ENCODE measurements at regions not wholly inside any gene's neighbourhood (a gene's known extent, or its start where the extent isn't known, plus 50 kb on each side); places are given as distances from the start of the nearest gene placed in this dataset.

GRCh38 chr1:30353637-30354036, 369.7 kb downstream of the MATN1 start:
- ATAC-seq (no peak), DNase-seq (ENCODE audit: low spot score) (no peak)
- intact Hi-C loops (cut with DNase I) = no loop called here

- ATAC-seq (no peak), DNase-seq (ENCODE audit: low spot score) (no peak)
- intact Hi-C loops (cut with DNase I) = no loop called here
Measured at GRCh38 chr1:30348147-30348546, 375.2 kb downstream of the MATN1 start.

- ATAC-seq (no peak), DNase-seq (ENCODE audit: low spot score) (no peak)
- intact Hi-C loops (cut with DNase I) = no loop called here
Measured at GRCh38 chr1:30345491-30346130, 377.8 kb downstream of the MATN1 start.

GRCh38 chr1:30343562-30343961, 379.8 kb downstream of the MATN1 start:
- no peak for ATAC-seq

GRCh38 chr1:30342535-30343141, 380.7 kb downstream of the MATN1 start:
- intact Hi-C loops (cut with DNase I) = no loop called here

More at GRCh38 chr1:30343562-30343961, 379.8 kb downstream of the MATN1 start:
- intact Hi-C loops (cut with DNase I) = no loop called here
- DNase-seq (ENCODE audit: low spot score) = no peak

GRCh38 chr1:30340934-30341333, 382.5 kb downstream of the MATN1 start:
- intact Hi-C loops (cut with DNase I) = no loop called here
- DNase-seq (ENCODE audit: low spot score) (no peak), ATAC-seq (no peak)

More at GRCh38 chr1:30342535-30343141, 380.7 kb downstream of the MATN1 start:
- ATAC-seq (no peak), DNase-seq (ENCODE audit: low spot score) (no peak)

- ATAC-seq = no peak
- intact Hi-C loops (cut with DNase I) = no loop called here
- no peak for DNase-seq (ENCODE audit: low spot score)
Measured at GRCh38 chr1:30339866-30340265, 383.5 kb downstream of the MATN1 start.

- DNase-seq (ENCODE audit: low spot score) (no peak), ATAC-seq (no peak)
- intact Hi-C loops (cut with DNase I) = no loop called here
Measured at GRCh38 chr1:30338765-30339164, 384.6 kb downstream of the MATN1 start.

GRCh38 chr1:30337324-30337620, 386.1 kb downstream of the MATN1 start:
- ATAC-seq (no peak), DNase-seq (ENCODE audit: low spot score) (peak; percentile 15)
- intact Hi-C loops (cut with DNase I) = no loop called here

- ATAC-seq (no peak), DNase-seq (ENCODE audit: low spot score) (peak; percentile 38)
- intact Hi-C loops (cut with DNase I) = no loop called here
Measured at GRCh38 chr1:30336550-30337323, 386.6 kb downstream of the MATN1 start.

- ATAC-seq (no peak), DNase-seq (ENCODE audit: low spot score) (peak; percentile 9)
- intact Hi-C loops (cut with DNase I) = no loop called here
Measured at GRCh38 chr1:30335997-30336390, 387.4 kb downstream of the MATN1 start.

- peak; percentile 33 for DNase-seq (ENCODE audit: low spot score)
- ATAC-seq = no peak
- intact Hi-C loops (cut with DNase I) = no loop called here
Measured at GRCh38 chr1:30335389-30335996, 387.9 kb downstream of the MATN1 start.

- DNase-seq (ENCODE audit: low spot score) (peak; percentile 10), ATAC-seq (no peak)
- intact Hi-C loops (cut with DNase I) = no loop called here
Measured at GRCh38 chr1:30334767-30335166, 388.6 kb downstream of the MATN1 start.

GRCh38 chr1:30332116-30333094, 391.0 kb downstream of the MATN1 start:
- intact Hi-C loops (cut with DNase I) = no loop called here
- no peak for ATAC-seq
- no peak for DNase-seq (ENCODE audit: low spot score)

- ATAC-seq (no peak), DNase-seq (ENCODE audit: low spot score) (no peak)
- intact Hi-C loops (cut with DNase I) = no loop called here
Measured at GRCh38 chr1:30331415-30332065, 391.8 kb downstream of the MATN1 start.

- intact Hi-C loops (cut with DNase I) = no loop called here
- DNase-seq (ENCODE audit: low spot score) (no peak), ATAC-seq (no peak)
Measured at GRCh38 chr1:30330644-30331043, 392.7 kb downstream of the MATN1 start.

- intact Hi-C loops (cut with DNase I) = no loop called here
- ATAC-seq = no peak
- DNase-seq (ENCODE audit: low spot score) = peak; percentile 22
Measured at GRCh38 chr1:30329802-30330557, 393.4 kb downstream of the MATN1 start.

GRCh38 chr1:30329263-30329753, 394.1 kb downstream of the MATN1 start:
- no peak for ATAC-seq
- intact Hi-C loops (cut with DNase I) = no loop called here
- peak; percentile 25 for DNase-seq (ENCODE audit: low spot score)

Measured in sciatic nerve (tissue), 2 donors.